Endothelial cell of umbilical vein (primary cell): ENCODE measurements at regions not wholly inside any gene's neighbourhood (a gene's known extent, or its start where the extent isn't known, plus 50 kb on each side); places are given as distances from the start of the nearest gene placed in this dataset.

Experiments used
- CTCF ChIP-seq, 2 donors: IDR thresholded peaks; 1 replicate in 1 of 2; 2 replicates in 1 of 2; pipeline ENCODE4 v1.5.1; 2011; ENCODE audit warnings: low read length in 2 of 2, mild to moderate bottlenecking in 2 of 2, moderate library complexity in 2 of 2, control low read depth in 1 of 2, inconsistent platforms in 1 of 2, low read depth in 1 of 2; ENCODE audit not compliant: insufficient read depth in 1 of 2; ENCODE audit errors: extremely low read depth in 1 of 2
- EZH2 ChIP-seq: IDR thresholded peaks from 2 replicates; pipeline ENCODE4 v1.6.1; 2012; ENCODE audit warnings: borderline replicate concordance, low read depth, mild to moderate bottlenecking, moderate library complexity, low read length, inconsistent platforms; ENCODE audit not compliant: severe bottlenecking
- FOS ChIP-seq: IDR thresholded peaks from 2 replicates; pipeline ENCODE4 v1.6.1; 2011; ENCODE audit warnings: mild to moderate bottlenecking, low read length, moderate library complexity, borderline replicate concordance; ENCODE audit not compliant: insufficient read depth
- JUN ChIP-seq: IDR thresholded peaks from 2 replicates; pipeline ENCODE4 v1.6.1; 2011; ENCODE audit warnings: borderline replicate concordance, low read depth; ENCODE audit not compliant: insufficient read length, insufficient read depth
- MAX ChIP-seq: IDR thresholded peaks from 2 replicates; pipeline ENCODE4 v1.6.1; 2011; ENCODE audit not compliant: insufficient read depth, insufficient read length
- MYC ChIP-seq: IDR thresholded peaks from one replicate; pipeline ENCODE4 v1.6.1; 2011; ENCODE audit warnings: mild to moderate bottlenecking, low read depth, low read length
- POLR2A ChIP-seq: IDR thresholded peaks from 2 replicates; pipeline ENCODE4 v1.6.1; 2012; ENCODE audit warnings: low read depth, mild to moderate bottlenecking, control low read depth, low read length
- POLR2AphosphoS5 ChIP-seq: IDR thresholded peaks from 2 replicates; pipeline ENCODE4 v1.6.1; 2012; ENCODE audit warnings: low read depth, mild to moderate bottlenecking, control low read depth, low read length, moderate library complexity; ENCODE audit not compliant: insufficient read depth

GRCh38 chr11:115820026-115820425 lies 315.8 kb upstream of the CADM1 start:
- no peak for TF ChIP-seq MYC
- TF ChIP-seq CTCF (IDR thresholded peaks at IDR 0.05; ENCODE audit: extremely low read depth in 1 of 2, insufficient read depth in 1 of 2, low read depth in 1 of 2, low read length in 2 of 2): no peak
- no peak for TF ChIP-seq EZH2
- TF ChIP-seq POLR2AphosphoS5: no peak
- TF ChIP-seq POLR2A: no peak
- TF ChIP-seq JUN: no peak
- TF ChIP-seq MAX: no peak
- TF ChIP-seq FOS: no peak
